Epithelial cell of proximal tubule (primary cell): ENCODE measurements at regions not wholly inside any gene's neighbourhood (a gene's known extent, or its start where the extent isn't known, plus 50 kb on each side); places are given as distances from the start of the nearest gene placed in this dataset.

ENCODE experiments used
- DNase-seq: peaks from one replicate; pipeline ENCODE4 v3.0.0-alpha.2; 2011; ENCODE audit warnings: low read depth
- H3K4me3 ChIP-seq: 2 replicates; pipeline ENCODE4 v1.5.1; 2011; ENCODE audit warnings: low read depth, mild to moderate bottlenecking, low read length
- TF ChIP-seq, protein P1 (sequence below): conservative IDR thresholded peaks from 2 replicates; pipeline ENCODE4 v1.5.1; 2012; ENCODE audit warnings: low read depth, mild to moderate bottlenecking, low read length

DNA sequence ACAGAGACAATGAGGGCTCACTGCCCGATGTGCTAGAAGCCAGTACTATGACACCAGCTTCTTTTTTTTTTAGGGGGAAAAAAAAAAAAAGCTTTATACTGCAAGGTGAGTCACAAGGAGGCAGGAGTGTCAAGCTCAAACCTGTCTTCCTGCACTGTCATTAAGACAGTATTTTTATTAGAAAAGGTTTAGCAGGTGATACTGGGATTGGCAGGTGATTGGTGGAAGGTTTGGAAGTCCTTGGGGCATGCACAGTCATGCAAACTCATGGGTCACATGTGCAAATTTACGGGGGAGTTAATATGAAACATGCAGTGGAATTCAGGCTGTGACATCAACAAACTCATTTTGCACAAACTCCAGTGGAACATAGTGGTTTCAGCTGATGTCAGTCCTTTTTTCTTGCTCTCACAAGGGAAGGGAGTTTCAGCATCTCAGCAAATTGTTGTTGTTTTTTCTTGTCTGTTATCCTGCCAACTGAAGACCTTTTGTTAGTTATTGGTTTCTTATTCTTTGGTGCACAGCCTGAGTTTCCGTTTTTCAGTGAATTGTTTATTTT lies 530.6 kb downstream of the ANKRD7 start:
- no peak for DNase-seq
- H3K4me3 ChIP-seq, result no peak overlapping the region
- TF ChIP-seq, protein P1, sequence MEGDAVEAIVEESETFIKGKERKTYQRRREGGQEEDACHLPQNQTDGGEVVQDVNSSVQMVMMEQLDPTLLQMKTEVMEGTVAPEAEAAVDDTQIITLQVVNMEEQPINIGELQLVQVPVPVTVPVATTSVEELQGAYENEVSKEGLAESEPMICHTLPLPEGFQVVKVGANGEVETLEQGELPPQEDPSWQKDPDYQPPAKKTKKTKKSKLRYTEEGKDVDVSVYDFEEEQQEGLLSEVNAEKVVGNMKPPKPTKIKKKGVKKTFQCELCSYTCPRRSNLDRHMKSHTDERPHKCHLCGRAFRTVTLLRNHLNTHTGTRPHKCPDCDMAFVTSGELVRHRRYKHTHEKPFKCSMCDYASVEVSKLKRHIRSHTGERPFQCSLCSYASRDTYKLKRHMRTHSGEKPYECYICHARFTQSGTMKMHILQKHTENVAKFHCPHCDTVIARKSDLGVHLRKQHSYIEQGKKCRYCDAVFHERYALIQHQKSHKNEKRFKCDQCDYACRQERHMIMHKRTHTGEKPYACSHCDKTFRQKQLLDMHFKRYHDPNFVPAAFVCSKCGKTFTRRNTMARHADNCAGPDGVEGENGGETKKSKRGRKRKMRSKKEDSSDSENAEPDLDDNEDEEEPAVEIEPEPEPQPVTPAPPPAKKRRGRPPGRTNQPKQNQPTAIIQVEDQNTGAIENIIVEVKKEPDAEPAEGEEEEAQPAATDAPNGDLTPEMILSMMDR, result no peak

DNA sequence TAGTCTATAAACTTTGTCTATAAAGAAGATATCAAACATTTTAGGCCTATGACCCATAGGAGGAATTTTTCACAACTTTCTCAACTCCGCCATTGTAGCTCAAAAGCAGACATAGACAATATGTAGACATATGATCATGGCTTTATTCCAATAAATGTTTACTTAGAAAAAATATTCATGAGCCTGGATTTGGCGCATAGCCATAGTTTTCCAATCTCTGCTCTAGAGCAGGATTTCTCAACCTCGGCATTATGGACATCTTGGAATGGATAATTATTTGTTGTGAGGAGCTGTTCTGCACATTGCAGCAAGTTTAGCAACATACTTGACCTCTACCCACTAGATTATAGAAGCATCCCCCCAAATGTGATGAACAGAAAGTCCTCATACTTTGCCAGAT lies 532.6 kb downstream of the ANKRD7 start:
- TF ChIP-seq, protein P1, result no peak
- no peak overlapping the region for H3K4me3 ChIP-seq
- DNase-seq, result no peak

DNA sequence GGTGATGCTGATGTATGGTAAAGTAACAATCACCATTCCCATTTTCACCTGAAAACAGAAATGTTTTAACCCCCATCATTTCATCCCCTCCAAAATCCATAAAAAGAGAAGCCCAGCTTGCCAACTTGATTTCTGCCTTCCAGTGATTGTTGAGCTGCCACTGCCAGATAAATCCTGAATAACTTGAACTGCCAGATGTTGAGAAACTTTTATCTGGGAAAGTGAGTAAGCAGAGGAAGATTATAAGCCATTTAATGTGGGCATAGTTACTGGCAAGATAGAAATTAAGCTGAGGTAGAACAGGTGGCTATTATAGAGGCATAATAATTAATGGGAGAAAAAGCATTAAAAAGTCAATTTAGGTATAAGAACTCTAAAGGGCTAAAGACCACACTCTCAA lies 534.1 kb downstream of the ANKRD7 start:
- TF ChIP-seq, protein P1, result no peak
- DNase-seq, result no peak
- no peak overlapping the region for H3K4me3 ChIP-seq

DNA sequence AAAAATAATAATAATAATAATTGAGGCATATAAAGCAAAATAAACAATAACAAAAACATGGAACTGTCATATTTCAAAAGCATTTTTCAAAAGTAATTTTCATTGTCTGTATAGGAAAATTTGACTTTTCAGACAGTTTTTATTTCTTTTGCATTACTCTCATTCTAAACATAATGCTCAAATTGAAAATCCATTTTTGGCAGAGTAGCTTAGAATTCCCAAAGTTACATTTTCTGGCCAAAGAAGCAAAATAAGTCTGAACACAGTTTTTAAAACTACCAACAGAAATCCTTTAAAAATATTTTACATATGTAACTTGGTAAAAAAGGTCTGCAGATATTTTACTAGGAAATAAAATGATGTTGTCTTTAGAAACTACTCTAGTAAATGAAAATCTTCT lies 535.4 kb downstream of the ANKRD7 start:
- DNase-seq, result no peak
- H3K4me3 ChIP-seq, result no peak overlapping the region
- TF ChIP-seq, protein P1, result no peak

DNA sequence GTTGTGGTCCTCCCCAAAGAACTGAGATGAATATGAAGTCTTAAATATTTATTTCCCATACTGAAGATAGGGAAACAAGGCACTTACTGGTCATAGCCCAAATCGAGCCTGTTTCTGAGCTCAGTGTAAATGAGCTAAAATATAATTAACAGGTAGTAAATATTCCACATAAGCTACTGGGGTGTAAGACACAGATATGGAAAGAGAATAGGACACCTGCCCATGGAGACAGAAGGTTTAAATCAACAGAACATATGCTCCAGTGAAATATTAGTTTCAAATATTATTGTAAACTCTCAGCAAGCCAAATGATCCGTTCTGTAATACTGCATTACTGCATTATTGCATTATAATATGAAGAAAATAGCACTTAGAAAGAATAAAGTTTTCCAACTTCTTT lies 537.9 kb downstream of the ANKRD7 start:
- no peak for DNase-seq
- TF ChIP-seq, protein P1, result no peak
- H3K4me3 ChIP-seq, result no peak overlapping the region

DNA sequence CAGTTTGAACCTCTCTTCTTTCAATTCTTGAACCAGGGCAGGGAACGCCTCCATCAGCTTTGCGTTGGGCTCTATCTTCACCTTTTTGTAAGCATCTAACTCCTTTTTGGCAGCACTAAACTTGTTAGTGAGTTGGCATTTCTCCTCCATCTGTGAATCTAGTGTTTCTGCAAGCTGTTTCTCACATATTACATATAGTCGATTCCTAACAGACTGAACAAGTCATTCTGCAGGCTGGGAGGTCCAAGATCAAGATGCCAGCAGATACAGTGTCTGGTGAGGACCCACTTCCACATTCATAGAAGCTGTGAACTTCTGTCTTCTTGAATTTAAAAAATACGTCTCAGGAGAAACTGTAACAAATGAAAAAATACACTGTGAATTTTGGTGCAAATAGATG lies 539.7 kb downstream of the ANKRD7 start:
- no peak overlapping the region for H3K4me3 ChIP-seq
- TF ChIP-seq, protein P1, result no peak
- no peak for DNase-seq

DNA sequence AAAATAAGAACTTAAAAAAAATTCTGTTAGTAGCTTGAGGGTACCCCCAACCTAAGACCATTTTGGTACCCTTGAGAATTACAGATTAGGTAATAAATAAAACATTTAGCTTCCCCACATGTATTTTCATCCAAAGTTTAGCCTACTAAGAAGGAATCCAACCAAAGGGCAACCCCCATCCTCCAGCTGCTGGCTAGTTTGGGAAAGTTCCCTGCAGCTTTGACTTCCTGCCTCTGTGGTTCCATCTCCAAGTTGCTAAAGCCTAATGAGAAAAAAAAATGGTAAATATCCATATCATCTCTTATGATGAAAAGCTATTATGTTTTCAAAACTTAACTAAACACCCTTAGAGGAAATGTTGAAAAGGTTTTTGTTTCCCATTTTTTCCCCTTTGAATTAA lies 547.2 kb downstream of the ANKRD7 start:
- no peak overlapping the region for H3K4me3 ChIP-seq
- TF ChIP-seq, protein P1, result no peak
- DNase-seq, result no peak
